GM18505 (cell line): ENCODE measurements at regions not wholly inside any gene's neighbourhood (a gene's known extent, or its start where the extent isn't known, plus 50 kb on each side); places are given as distances from the start of the nearest gene placed in this dataset.

ENCODE experiments used
- ATAC-seq: cut with Tn5 transposase; IDR thresholded peaks from one replicate; pipeline ENCODE4 v1.9.1; 2021; ENCODE audit not compliant: unreplicated experiment
- POLR2A ChIP-seq: IDR thresholded peaks from 4 replicates; pipeline ENCODE4 v1.6.1; 2011; ENCODE audit warnings: borderline replicate concordance; ENCODE audit not compliant: insufficient read depth, insufficient read length; ENCODE audit errors: extremely low read depth

DNA sequence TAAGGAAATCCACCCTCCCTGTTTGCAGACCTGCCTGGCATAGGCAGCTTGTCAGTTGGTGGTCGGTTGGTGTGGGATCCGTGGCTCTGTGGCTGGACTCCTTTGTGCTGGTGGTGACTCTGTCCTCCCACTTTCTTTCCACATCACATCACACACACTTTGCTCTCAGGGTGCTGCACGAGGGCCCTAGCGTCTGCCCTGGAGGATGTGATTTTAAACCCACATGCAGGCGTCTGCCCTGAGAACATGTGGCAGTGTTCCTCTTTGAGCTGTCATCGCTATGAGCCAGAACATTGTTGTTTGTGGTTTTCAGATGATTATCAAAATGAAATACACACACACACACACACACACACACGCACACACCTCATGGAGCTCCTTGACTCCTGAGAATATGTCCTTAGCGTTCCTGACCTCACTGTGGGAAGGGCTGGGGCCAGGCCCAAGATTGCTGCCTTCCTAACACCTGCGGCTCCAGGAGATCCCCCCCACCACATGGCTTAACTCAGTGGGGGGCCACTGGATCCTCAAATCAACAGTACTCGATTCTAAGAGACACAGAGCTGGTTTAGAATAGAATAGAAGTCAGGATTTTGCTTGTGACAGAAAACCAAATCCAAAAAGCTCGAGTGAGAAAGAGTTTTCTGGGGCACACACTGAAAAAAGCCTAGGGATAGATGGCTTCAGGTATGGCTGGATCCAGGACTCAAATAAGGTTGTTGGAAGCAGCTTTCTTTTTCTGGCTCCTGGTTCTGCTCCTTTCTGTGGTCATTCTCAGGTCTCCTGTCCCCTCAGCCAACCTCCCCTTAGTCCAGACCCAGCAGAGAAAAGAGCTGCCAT is 54.8 kb downstream of the RTP5 start:
- TF ChIP-seq POLR2A = no peak
- no peak for ATAC-seq

DNA sequence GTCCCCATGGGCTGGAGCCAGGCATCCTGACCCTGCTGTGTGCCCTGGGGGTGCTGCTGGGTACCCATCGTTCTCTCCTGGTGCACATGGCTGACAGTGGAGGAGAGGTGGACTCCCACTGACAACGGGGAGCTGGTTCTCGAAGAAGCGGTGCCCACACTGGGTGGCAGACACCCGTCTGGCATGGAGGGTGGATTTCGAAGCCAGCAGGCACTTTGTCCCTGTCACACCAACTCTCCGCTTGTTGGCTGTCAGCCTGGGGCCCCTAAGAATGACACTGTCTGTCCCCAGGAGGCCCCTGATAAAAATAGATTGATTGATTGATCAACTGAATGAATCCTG is 55.4 kb downstream of the RTP5 start:
- no peak for TF ChIP-seq POLR2A
- ATAC-seq = no peak

DNA sequence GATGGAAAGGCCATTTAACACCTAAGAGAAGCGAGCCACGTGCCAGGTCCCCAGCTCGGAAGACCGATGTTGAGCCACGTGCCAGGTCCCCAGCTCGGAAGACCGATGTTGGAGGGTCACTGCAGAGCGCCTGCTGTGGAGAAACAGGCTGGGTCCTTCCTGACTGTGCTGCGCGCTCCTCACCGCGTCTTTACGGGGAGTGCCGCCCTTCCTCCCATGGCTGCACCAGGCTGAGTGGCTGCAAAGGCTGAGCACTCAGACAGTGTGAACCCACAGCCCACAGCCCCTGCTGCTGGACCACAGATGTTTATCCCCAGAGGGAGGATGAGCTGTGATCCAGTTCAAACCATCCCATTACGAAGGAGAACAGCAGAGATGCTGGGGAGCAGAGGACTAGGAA is 55.7 kb downstream of the RTP5 start:
- TF ChIP-seq POLR2A = no peak
- ATAC-seq = no peak

GRCh38 chr2:241925821-241926441 is 56.4 kb downstream of the RTP5 start:
- TF ChIP-seq POLR2A = no peak
- ATAC-seq = no peak

- ATAC-seq = no peak
- no peak for TF ChIP-seq POLR2A
Measured at GRCh38 chr2:241926541-241927311, 57.2 kb downstream of the RTP5 start.

GRCh38 chr2:241929551-241930490 is 60.3 kb downstream of the RTP5 start:
- ATAC-seq = no peak
- no peak for TF ChIP-seq POLR2A

DNA sequence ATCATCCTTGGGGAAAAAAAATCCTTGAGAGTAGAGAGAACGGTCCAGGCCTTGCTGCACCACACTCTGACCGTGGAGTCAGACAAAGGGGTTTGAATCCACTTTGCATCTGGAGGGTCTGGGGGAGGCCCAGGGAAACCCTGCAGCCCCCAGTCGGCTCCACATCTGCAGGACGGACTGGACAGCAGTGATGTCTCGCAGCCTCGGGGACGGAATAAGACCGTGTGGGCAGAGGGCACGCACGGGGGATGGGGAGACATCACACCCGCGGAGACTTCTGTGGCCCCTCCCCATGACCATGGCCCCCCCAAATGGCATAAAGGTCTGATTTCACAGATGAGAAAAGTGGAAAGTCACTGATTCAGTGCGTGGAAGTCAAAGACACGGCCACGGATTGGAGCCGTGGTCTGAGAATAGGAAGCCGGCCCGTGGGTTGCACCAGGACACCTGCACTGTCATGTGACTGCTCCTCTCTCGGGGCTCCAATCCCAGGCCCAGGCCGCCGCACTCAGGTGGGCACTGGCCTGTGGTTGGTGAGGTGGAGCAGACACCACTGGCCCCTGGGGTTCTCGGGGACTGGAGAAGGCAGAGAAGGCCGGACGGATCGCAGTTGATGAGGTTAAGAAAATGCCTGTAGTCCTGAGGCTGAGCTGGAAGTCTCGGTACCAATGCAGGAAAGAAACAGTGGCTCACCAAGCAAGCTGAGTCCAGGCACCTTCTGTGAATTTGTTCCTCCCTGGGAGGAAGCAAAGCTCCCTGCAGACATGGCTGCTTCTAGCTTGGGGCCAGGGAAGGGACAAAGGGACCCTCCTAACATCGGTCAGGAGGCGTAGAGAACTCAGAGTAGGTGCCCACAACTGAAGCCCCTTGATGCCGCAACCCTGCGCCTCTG is 61.8 kb downstream of the RTP5 start:
- no peak for ATAC-seq
- TF ChIP-seq POLR2A = no peak

- ATAC-seq = no peak
- TF ChIP-seq POLR2A = no peak
Measured at GRCh38 chr2:241931976-241932898, 62.7 kb downstream of the RTP5 start.

DNA sequence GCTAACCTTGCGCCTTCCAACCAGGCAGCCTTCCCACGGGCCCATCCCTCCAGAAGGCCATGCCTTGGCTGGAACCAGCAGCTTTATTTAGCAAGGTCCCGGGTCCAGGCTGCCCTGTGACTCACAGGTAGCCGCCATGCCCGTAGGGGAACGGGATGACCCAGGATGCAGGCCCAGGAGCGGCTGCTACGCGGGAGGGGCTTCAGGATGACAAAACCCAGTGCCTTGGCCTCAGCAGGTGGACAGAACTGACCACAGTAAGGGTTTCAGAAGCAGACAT is 63.3 kb downstream of the RTP5 start:
- ATAC-seq = no peak
- TF ChIP-seq POLR2A = no peak

DNA sequence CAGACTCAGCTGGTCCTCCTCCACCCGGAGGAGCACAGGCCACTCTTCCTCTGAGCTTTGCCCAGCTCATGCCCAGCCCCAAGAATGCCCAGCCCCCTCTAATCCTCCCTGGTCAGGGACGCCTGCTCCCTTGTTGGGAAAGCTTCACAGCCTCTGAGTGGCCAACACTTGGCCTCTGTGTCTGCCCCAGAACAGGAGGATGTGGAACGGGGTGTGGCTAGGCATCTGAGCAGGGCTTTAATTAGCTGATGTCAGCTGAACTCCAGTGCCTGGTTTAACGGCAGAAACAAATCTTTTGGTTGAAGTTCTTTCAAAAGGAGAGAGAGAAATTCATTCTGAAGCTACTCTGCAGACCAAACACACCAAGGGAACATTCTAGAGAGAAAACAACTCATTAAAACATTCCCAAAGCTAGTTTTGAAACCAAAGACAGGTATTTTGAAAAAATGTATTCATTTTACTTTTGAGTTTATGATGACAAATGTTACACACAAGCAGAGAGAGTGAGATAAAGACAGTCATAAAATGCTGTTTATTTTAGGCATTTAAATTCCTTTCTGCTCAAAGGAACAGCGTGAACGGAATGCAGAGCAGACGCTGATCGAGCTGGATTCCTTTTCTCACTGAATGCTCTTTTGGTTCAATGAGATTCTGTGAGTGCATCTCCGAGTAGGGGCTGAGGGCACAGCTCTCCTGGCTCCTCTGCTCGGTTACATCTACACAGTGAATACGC is 63.8 kb downstream of the RTP5 start:
- TF ChIP-seq POLR2A = no peak
- no peak for ATAC-seq

GRCh38 chr2:241935314-241935713 is 65.8 kb downstream of the RTP5 start:
- no peak for TF ChIP-seq POLR2A
- no peak for ATAC-seq
